HL-60 (cell line): ENCODE measurements at regions not wholly inside any gene's neighbourhood (a gene's known extent, or its start where the extent isn't known, plus 50 kb on each side); places are given as distances from the start of the nearest gene placed in this dataset.

ENCODE experiments used
- GABPA ChIP-seq: IDR thresholded peaks from 2 replicates; pipeline ENCODE4 v1.6.1; 2012; ENCODE audit warnings: low read depth
- POLR2AphosphoS5 ChIP-seq: IDR thresholded peaks from 2 replicates; pipeline ENCODE4 v1.6.1; 2012; ENCODE audit warnings: low read depth
- TF ChIP-seq, protein P1 (sequence below): IDR thresholded peaks from one replicate; pipeline ENCODE4 v1.5.1; 2011; ENCODE audit warnings: low read length, control low read depth, inconsistent platforms; ENCODE audit not compliant: insufficient read depth

DNA sequence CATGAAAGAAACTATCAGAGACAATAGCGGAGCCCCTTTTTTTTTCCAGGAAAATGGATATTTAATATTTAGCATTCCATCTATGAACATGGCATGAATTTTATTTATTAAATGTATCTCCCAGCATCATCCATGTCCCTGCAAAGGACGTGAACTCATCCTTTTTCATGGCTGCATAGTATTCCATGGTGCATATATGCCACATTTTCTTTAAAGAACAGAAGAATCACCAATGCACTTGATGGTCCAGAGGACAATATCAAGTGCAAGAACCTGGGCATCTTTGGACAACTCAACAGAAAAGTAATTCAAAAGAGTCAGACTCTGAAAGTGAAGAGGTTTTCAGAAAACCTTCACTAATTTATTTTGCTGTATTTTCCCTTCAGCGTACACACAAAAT is 133.0 kb upstream of the SLC7A14 start:
- TF ChIP-seq, protein P1, sequence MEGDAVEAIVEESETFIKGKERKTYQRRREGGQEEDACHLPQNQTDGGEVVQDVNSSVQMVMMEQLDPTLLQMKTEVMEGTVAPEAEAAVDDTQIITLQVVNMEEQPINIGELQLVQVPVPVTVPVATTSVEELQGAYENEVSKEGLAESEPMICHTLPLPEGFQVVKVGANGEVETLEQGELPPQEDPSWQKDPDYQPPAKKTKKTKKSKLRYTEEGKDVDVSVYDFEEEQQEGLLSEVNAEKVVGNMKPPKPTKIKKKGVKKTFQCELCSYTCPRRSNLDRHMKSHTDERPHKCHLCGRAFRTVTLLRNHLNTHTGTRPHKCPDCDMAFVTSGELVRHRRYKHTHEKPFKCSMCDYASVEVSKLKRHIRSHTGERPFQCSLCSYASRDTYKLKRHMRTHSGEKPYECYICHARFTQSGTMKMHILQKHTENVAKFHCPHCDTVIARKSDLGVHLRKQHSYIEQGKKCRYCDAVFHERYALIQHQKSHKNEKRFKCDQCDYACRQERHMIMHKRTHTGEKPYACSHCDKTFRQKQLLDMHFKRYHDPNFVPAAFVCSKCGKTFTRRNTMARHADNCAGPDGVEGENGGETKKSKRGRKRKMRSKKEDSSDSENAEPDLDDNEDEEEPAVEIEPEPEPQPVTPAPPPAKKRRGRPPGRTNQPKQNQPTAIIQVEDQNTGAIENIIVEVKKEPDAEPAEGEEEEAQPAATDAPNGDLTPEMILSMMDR: no peak
- TF ChIP-seq GABPA: no peak
- no peak for TF ChIP-seq POLR2AphosphoS5
